ENCODE measurements at regions not wholly inside any gene's neighbourhood (a gene's known extent, or its start where the extent isn't known, plus 50 kb on each side); places are given as distances from the start of the nearest gene placed in this dataset.

DNA sequence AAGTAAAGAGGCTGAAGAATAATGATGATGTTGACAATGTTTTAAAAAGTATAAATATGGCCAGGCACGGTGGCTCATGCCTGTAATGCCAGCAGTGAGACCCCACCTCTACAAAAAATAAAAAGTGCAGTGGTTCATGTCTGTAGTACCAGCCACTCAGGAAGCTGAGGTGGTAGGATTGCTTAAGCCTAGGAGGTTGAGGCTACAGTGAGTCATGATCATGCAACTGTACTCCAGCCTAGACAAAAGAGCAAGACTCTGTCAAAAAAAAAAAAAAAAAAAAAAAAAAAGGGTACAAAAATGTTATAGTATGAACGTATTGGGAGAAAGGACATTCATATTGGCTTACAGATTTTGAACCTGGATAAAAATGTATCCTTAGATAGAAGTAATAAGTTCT, 543.1 kb upstream of the IRAK1BP1 start:
- Histone ChIP-seq H3K4me2 (ENCODE audit: insufficient read depth, low read length) (no peak overlapping the region), H3K4me1 (replicated peaks in 1 of 2; ENCODE audit: control insufficient read depth in 2 of 2, insufficient read depth in 2 of 2, low read length in 2 of 2) (no peaks in the 10 kb centered on the region), H3K9me1 (ENCODE audit: control insufficient read depth, insufficient read depth, low read length) (no peaks in the 10 kb centered on the region), H3K27me3 (ENCODE audit: control insufficient read depth in 2 of 2, insufficient read depth in 2 of 2, low read length in 2 of 2) (no peaks in the 10 kb centered on the region), H3K9ac (ENCODE audit: insufficient read depth in 1 of 2, low read depth in 2 of 2, low read length in 2 of 2) (no peak overlapping the region), H3K4me3 (no peak overlapping the region), H3K27ac (ENCODE audit: extremely low read depth, low read depth, low read length) (no peak overlapping the region), H3K9me3 (replicated peaks; ENCODE audit: control insufficient read depth, insufficient read depth, low read depth, low read length) (no peaks in the 10 kb centered on the region; the same call in 1 of the 2 replicates), H3K36me3 (ENCODE audit: control insufficient read depth, insufficient read depth, low read length) (no peaks in the 10 kb centered on the region), H4K20me1 (replicated peaks; ENCODE audit: control insufficient read depth, insufficient read depth, low read length) (no peaks in the 10 kb centered on the region), H3K79me2 (ENCODE audit: control insufficient read depth, insufficient read depth, low read length) (no peaks in the 10 kb centered on the region), H2AFZ (ENCODE audit: low read depth, low read length) (no peak overlapping the region)
- TF ChIP-seq TAF1 (IDR thresholded peaks at IDR 0.05; ENCODE audit: control insufficient read depth, extremely low read depth, insufficient read depth, low read length, severe bottlenecking) (no peak), MAZ (CRISPR knock-in tag; conservative IDR thresholded peaks at IDR 0.05 in 1 of 2, IDR thresholded peaks at IDR 0.05 in 1 of 2) (no peak), FOXM1 (IDR thresholded peaks at IDR 0.05; ENCODE audit: low read depth) (no peak), FOXM1 (CRISPR knock-in tag; IDR thresholded peaks at IDR 0.05; ENCODE audit: low read depth) (no peak), ZBED1 (IDR thresholded peaks at IDR 0.05) (no peak), ZNF57 (CRISPR knock-in tag; IDR thresholded peaks at IDR 0.05) (no peak), MYC (IDR thresholded peaks at IDR 0.05; ENCODE audit: low read depth, low read length) (no peak), MYC (CRISPR knock-in tag; IDR thresholded peaks at IDR 0.05; ENCODE audit: borderline replicate concordance, low read depth) (no peak), REST (IDR thresholded peaks at IDR 0.05; ENCODE audit: borderline replicate concordance) (no peak), REST (CRISPR knock-in tag; IDR thresholded peaks at IDR 0.05; ENCODE audit: low read depth) (no peak), JUNB (CRISPR knock-in tag; conservative IDR thresholded peaks at IDR 0.05) (no peak), CBX3 (IDR thresholded peaks at IDR 0.05; ENCODE audit: borderline replicate concordance in 1 of 2, low read length in 2 of 2) (no peak), PHTF2 (CRISPR knock-in tag; IDR thresholded peaks at IDR 0.05) (no peak), RBM15 (IDR thresholded peaks at IDR 0.05; ENCODE audit: insufficient read depth, low read length) (no peak)
- TF ChIP-seq, protein P1, sequence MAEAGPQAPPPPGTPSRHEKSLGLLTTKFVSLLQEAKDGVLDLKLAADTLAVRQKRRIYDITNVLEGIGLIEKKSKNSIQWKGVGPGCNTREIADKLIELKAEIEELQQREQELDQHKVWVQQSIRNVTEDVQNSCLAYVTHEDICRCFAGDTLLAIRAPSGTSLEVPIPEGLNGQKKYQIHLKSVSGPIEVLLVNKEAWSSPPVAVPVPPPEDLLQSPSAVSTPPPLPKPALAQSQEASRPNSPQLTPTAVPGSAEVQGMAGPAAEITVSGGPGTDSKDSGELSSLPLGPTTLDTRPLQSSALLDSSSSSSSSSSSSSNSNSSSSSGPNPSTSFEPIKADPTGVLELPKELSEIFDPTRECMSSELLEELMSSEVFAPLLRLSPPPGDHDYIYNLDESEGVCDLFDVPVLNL (CRISPR knock-in tag; IDR thresholded peaks at IDR 0.05; ENCODE audit: low read depth): no peak
- intact Hi-C loops (cut with micrococcal nuclease) (no loop called here), in situ Hi-C loops (cut with MboI) (no loop called here)
- POLR2A ChIA-PET: no interaction called here
- FAIRE-seq (no peak), ATAC-seq (no peak), DNase-seq (ENCODE audit: extremely low read depth in 1 of 4, low spot score in 3 of 4) (no peak)
- 6% methylated on average over 2 of the region's 2 CpGs for WGBS (ENCODE audit: insufficient coverage, low coverage, missing lambda C conversion rate)
- BruUV-seq (replicated peaks): no TSS peak
- CTCF ChIA-PET (ENCODE audit: low intra/inter-chr PET ratio): no interaction called here

Data from K562 (cell line).